Natural killer cell treated with Interleukin-12 subunit alpha and Interleukin-12 subunit beta and Interleukin-15 and Interleukin-18, amount 100 ng/mL, for 72 hours (primary cell): ENCODE measurements at regions not wholly inside any gene's neighbourhood (a gene's known extent, or its start where the extent isn't known, plus 50 kb on each side); places are given as distances from the start of the nearest gene placed in this dataset.
"Not testable (repeated sequence)": the region's sequence is repeated elsewhere in the genome, so short reads cannot be mapped to it uniquely, and the experiment has no call there.

Experiments
- ATAC-seq, 2 donors: fragments of 150-1000 bp; cut with Tn5 transposase in 1 of 2; sonication (Bioruptor Pico), chemical (Tn5 transposase) in 1 of 2; 2 replicates each; pipeline ENCODE4 v1.10.0; 2021
- DNase-seq: peaks from one replicate; pipeline ENCODE4 v3.0.0; 2022; ENCODE audit warnings: low spot score
- H3K27ac Mint-ChIP-seq, 2 donors: 1 replicate in 1 of 2; 2 replicates in 1 of 2; pipeline ENCODE4 v1.8.0; 2022; ENCODE audit warnings: mixed read lengths in 2 of 2, mild to moderate bottlenecking in 1 of 2, moderate library complexity in 1 of 2
- H3K27me3 Mint-ChIP-seq, 2 donors: 1 replicate in 1 of 2; 2 replicates in 1 of 2; pipeline ENCODE4 v1.8.0; 2022; ENCODE audit warnings: mixed read lengths in 2 of 2
- H3K36me3 Mint-ChIP-seq: one replicate; pipeline ENCODE4 v1.8.0; 2022; ENCODE audit warnings: mixed read lengths
- H3K4me1 Mint-ChIP-seq, 2 donors: 1 replicate in 1 of 2; 2 replicates in 1 of 2; pipeline ENCODE4 v1.8.0; 2022; ENCODE audit warnings: low read depth in 2 of 2, mixed read lengths in 2 of 2, mild to moderate bottlenecking in 1 of 2
- H3K4me3 Mint-ChIP-seq: one replicate; pipeline ENCODE4 v1.8.0; 2022; ENCODE audit warnings: mixed read lengths
- H3K9me3 Mint-ChIP-seq: 2 replicates; pipeline ENCODE4 v1.8.0; 2022; ENCODE audit warnings: mixed read lengths

- Mint-ChIP-seq H3K36me3 (no peaks in the 10 kb centered on the region), H3K9me3 (no peaks in the 10 kb centered on the region), H3K4me3 (no peak overlapping the region), H3K4me1 (no peaks in the 10 kb centered on the region), H3K27ac (no peak overlapping the region), H3K27me3 (peaks cover 0 to 8% of the 10 kb centered on the region in 2 donors)
- ATAC-seq (no peak), DNase-seq (no peak)
These were observed 161.6 kb upstream of the PRDX4 start for GRCh38 chrX:23505531-23506303.

GRCh38 chrX:23509256-23509655 lies 158.0 kb upstream of the PRDX4 start:
- H3K9me3 Mint-ChIP-seq, result no peaks in the 10 kb centered on the region
- H3K27ac Mint-ChIP-seq, result no peak overlapping the region
- H3K27me3 Mint-ChIP-seq, result peaks cover 0 to 13% of the 10 kb centered on the region in 2 donors

GRCh38 chrX:23511793-23512192 lies 155.5 kb upstream of the PRDX4 start:
- Mint-ChIP-seq H3K4me1 (no peaks in the 10 kb centered on the region), H3K9me3 (no peaks in the 10 kb centered on the region), H3K27me3 (peaks cover 0 to 10% of the 10 kb centered on the region in 2 donors), H3K4me3 (no peak overlapping the region), H3K27ac (no peak overlapping the region), H3K36me3 (no peaks in the 10 kb centered on the region)
- DNase-seq, result no peak
- ATAC-seq, result no peak

More at GRCh38 chrX:23509256-23509655, 158.0 kb upstream of the PRDX4 start:
- no peaks in the 10 kb centered on the region for H3K36me3 Mint-ChIP-seq
- no peaks in the 10 kb centered on the region for H3K4me1 Mint-ChIP-seq
- no peak overlapping the region for H3K4me3 Mint-ChIP-seq
- DNase-seq, result no peak
- ATAC-seq, result no peak

- H3K9me3 Mint-ChIP-seq, result no peaks in the 10 kb centered on the region
- no peak overlapping the region for H3K4me3 Mint-ChIP-seq
- DNase-seq (no peak), ATAC-seq (no peak)
- H3K36me3 Mint-ChIP-seq, result no peaks in the 10 kb centered on the region
- H3K4me1 Mint-ChIP-seq, result no peaks in the 10 kb centered on the region
- no peak overlapping the region for H3K27ac Mint-ChIP-seq
- peaks cover 0 to 10% of the 10 kb centered on the region in 2 donors for H3K27me3 Mint-ChIP-seq
These were observed 154.2 kb upstream of the PRDX4 start for GRCh38 chrX:23513121-23513520.

- ATAC-seq (no peak), DNase-seq (no peak)
- no peaks in the 10 kb centered on the region for H3K36me3 Mint-ChIP-seq
- peaks cover 0 to 5% of the 10 kb centered on the region in 2 donors for H3K27me3 Mint-ChIP-seq
- no peak overlapping the region for H3K27ac Mint-ChIP-seq
- no peaks in the 10 kb centered on the region for H3K4me1 Mint-ChIP-seq
- no peaks in the 10 kb centered on the region for H3K9me3 Mint-ChIP-seq
- no peak overlapping the region for H3K4me3 Mint-ChIP-seq
These were observed 153.2 kb upstream of the PRDX4 start for GRCh38 chrX:23514082-23514481.

GRCh38 chrX:23515028-23515427 lies 152.3 kb upstream of the PRDX4 start:
- H3K27ac Mint-ChIP-seq, result no peak overlapping the region
- H3K4me1 Mint-ChIP-seq, result no peaks in the 10 kb centered on the region
- peaks cover 0 to 5% of the 10 kb centered on the region in 2 donors for H3K27me3 Mint-ChIP-seq
- H3K9me3 Mint-ChIP-seq, result no peaks in the 10 kb centered on the region
- no peaks in the 10 kb centered on the region for H3K36me3 Mint-ChIP-seq
- DNase-seq (no peak), ATAC-seq (no peak)
- H3K4me3 Mint-ChIP-seq, result no peak overlapping the region

- not testable (repeated sequence) for H3K27ac Mint-ChIP-seq, H3K4me1 Mint-ChIP-seq, H3K9me3 Mint-ChIP-seq, H3K36me3 Mint-ChIP-seq, H3K4me3 Mint-ChIP-seq, DNase-seq, H3K27me3 Mint-ChIP-seq, ATAC-seq
These were observed 144.2 kb upstream of the PRDX4 start for GRCh38 chrX:23523026-23523657.

- Mint-ChIP-seq H3K4me3 (no peak overlapping the region), H3K27ac (no peak overlapping the region), H3K27me3 (peaks cover 8 to 16% of the 10 kb centered on the region in 2 donors), H3K36me3 (no peaks in the 10 kb centered on the region), H3K4me1 (no peaks in the 10 kb centered on the region), H3K9me3 (peaks cover 4% of the 10 kb centered on the region)
- DNase-seq, result no peak
- ATAC-seq, result no peak
These were observed 142.8 kb upstream of the PRDX4 start for GRCh38 chrX:23524467-23524866.

- DNase-seq (no peak), ATAC-seq (no peak)
- peaks cover 8 to 16% of the 10 kb centered on the region in 2 donors for H3K27me3 Mint-ChIP-seq
- H3K4me1 Mint-ChIP-seq, result no peaks in the 10 kb centered on the region
- H3K27ac Mint-ChIP-seq, result no peak overlapping the region
- peaks cover 4% of the 10 kb centered on the region for H3K9me3 Mint-ChIP-seq
- H3K4me3 Mint-ChIP-seq, result no peak overlapping the region
- no peaks in the 10 kb centered on the region for H3K36me3 Mint-ChIP-seq
These were observed 141.8 kb upstream of the PRDX4 start for GRCh38 chrX:23525531-23525930.

- Mint-ChIP-seq H3K36me3 (no peaks in the 10 kb centered on the region), H3K27ac (no peak overlapping the region), H3K4me1 (no peaks in the 10 kb centered on the region), H3K27me3 (peaks cover 11 to 21% of the 10 kb centered on the region in 2 donors), H3K4me3 (no peak overlapping the region), H3K9me3 (no peaks in the 10 kb centered on the region)
- ATAC-seq (no peak), DNase-seq (no peak)
These were observed 126.8 kb upstream of the PRDX4 start for GRCh38 chrX:23540532-23540931.

- no peak overlapping the region for H3K4me3 Mint-ChIP-seq
- peaks cover 13 to 19% of the 10 kb centered on the region in 2 donors for H3K27me3 Mint-ChIP-seq
- H3K27ac Mint-ChIP-seq, result no peak overlapping the region
- no peak for ATAC-seq
- no peaks in the 10 kb centered on the region for H3K9me3 Mint-ChIP-seq
- H3K36me3 Mint-ChIP-seq, result no peaks in the 10 kb centered on the region
- no peaks in the 10 kb centered on the region for H3K4me1 Mint-ChIP-seq
- no peak for DNase-seq
These were observed 119.1 kb upstream of the PRDX4 start for GRCh38 chrX:23548164-23548563.

- Mint-ChIP-seq H3K27ac (no peak overlapping the region), H3K9me3 (peaks cover 7% of the 10 kb centered on the region), H3K4me1 (no peaks in the 10 kb centered on the region), H3K27me3 (peaks cover 15 to 18% of the 10 kb centered on the region in 2 donors), H3K4me3 (no peak overlapping the region), H3K36me3 (no peaks in the 10 kb centered on the region)
- ATAC-seq, result no peak
- DNase-seq, result no peak
These were observed 115.0 kb upstream of the PRDX4 start for GRCh38 chrX:23552303-23552702.

- Mint-ChIP-seq H3K4me1 (no peaks in the 10 kb centered on the region), H3K9me3 (peaks cover 10% of the 10 kb centered on the region), H3K27me3 (peaks cover 15 to 18% of the 10 kb centered on the region in 2 donors), H3K4me3 (no peak overlapping the region), H3K36me3 (no peaks in the 10 kb centered on the region), H3K27ac (no peak overlapping the region)
- DNase-seq (no peak), ATAC-seq (no peak)
These were observed 113.0 kb upstream of the PRDX4 start for GRCh38 chrX:23554304-23554703.

GRCh38 chrX:23557070-23557469 lies 110.2 kb upstream of the PRDX4 start:
- DNase-seq (no peak), ATAC-seq (no peak)
- Mint-ChIP-seq H3K4me1 (no peaks in the 10 kb centered on the region), H3K9me3 (peaks cover 10% of the 10 kb centered on the region), H3K4me3 (no peak overlapping the region), H3K36me3 (no peaks in the 10 kb centered on the region), H3K27ac (no peak overlapping the region), H3K27me3 (peaks cover 4 to 5% of the 10 kb centered on the region in 2 donors)
